ENCODE measurements at regions not wholly inside any gene's neighbourhood (a gene's known extent, or its start where the extent isn't known, plus 50 kb on each side); places are given as distances from the start of the nearest gene placed in this dataset.

- TF ChIP-seq CTCF (conservative IDR thresholded peaks at IDR 0.05; ENCODE audit: low read depth, low read length) = no peak
- no peak for DNase-seq (ENCODE audit: low read depth)
- no peak overlapping the region for H3K4me3 ChIP-seq (ENCODE audit: low read depth, low read length)
Observed at GRCh38 chr20:54843431-54843830, 368.0 kb downstream of the DOK5 start.

GRCh38 chr20:54839224-54839623 lies 363.8 kb downstream of the DOK5 start:
- no peak for TF ChIP-seq CTCF (conservative IDR thresholded peaks at IDR 0.05; ENCODE audit: low read depth, low read length)
- no peak for DNase-seq (ENCODE audit: low read depth)
- no peak overlapping the region for H3K4me3 ChIP-seq (ENCODE audit: low read depth, low read length)

- DNase-seq (ENCODE audit: low read depth) = no peak
- no peak for TF ChIP-seq CTCF (conservative IDR thresholded peaks at IDR 0.05; ENCODE audit: low read depth, low read length)
- H3K4me3 ChIP-seq (ENCODE audit: low read depth, low read length) = no peak overlapping the region
Observed at GRCh38 chr20:54837226-54837625, 361.8 kb downstream of the DOK5 start.

GRCh38 chr20:54822386-54822785 lies 347.0 kb downstream of the DOK5 start:
- no peak for TF ChIP-seq CTCF (conservative IDR thresholded peaks at IDR 0.05; ENCODE audit: low read depth, low read length)

GRCh38 chr20:54820392-54820791 lies 345.0 kb downstream of the DOK5 start:
- DNase-seq (ENCODE audit: low read depth) = no peak
- TF ChIP-seq CTCF (conservative IDR thresholded peaks at IDR 0.05; ENCODE audit: low read depth, low read length) = no peak
- no peak overlapping the region for H3K4me3 ChIP-seq (ENCODE audit: low read depth, low read length)

More at GRCh38 chr20:54822386-54822785, 347.0 kb downstream of the DOK5 start:
- DNase-seq (ENCODE audit: low read depth) = no peak
- no peak overlapping the region for H3K4me3 ChIP-seq (ENCODE audit: low read depth, low read length)

GRCh38 chr20:54806462-54806861 lies 331.1 kb downstream of the DOK5 start:
- DNase-seq (ENCODE audit: low read depth) = no peak
- H3K4me3 ChIP-seq (ENCODE audit: low read depth, low read length) = no peak overlapping the region
- no peak for TF ChIP-seq CTCF (conservative IDR thresholded peaks at IDR 0.05; ENCODE audit: low read depth, low read length)

- no peak for TF ChIP-seq CTCF (conservative IDR thresholded peaks at IDR 0.05; ENCODE audit: low read depth, low read length)
- no peak overlapping the region for H3K4me3 ChIP-seq (ENCODE audit: low read depth, low read length)
- DNase-seq (ENCODE audit: low read depth) = no peak
Observed at GRCh38 chr20:54794874-54795273, 319.5 kb downstream of the DOK5 start.

Data from epithelial cell of proximal tubule (primary cell).